ENCODE measurements at regions not wholly inside any gene's neighbourhood (a gene's known extent, or its start where the extent isn't known, plus 50 kb on each side); places are given as distances from the start of the nearest gene placed in this dataset.
"Not testable (repeated sequence)": the region's sequence is repeated elsewhere in the genome, so short reads cannot be mapped to it uniquely, and the experiment has no call there.

- no peak for DNase-seq
- TF ChIP-seq POLR2A (IDR thresholded peaks at IDR 0.05; ENCODE audit: low read length) (no peak), GATA1 (IDR thresholded peaks at IDR 0.05; ENCODE audit: low read depth, low read length) (no peak)
These were observed 78.2 kb downstream of the MSL3 start for GRCh38 chrX:11836284-11836683.

GRCh38 chrX:11837437-11837836 is 79.4 kb downstream of the MSL3 start:
- DNase-seq, result no peak
- no peak for TF ChIP-seq GATA1 (IDR thresholded peaks at IDR 0.05; ENCODE audit: low read depth, low read length)
- no peak for TF ChIP-seq POLR2A (IDR thresholded peaks at IDR 0.05; ENCODE audit: low read length)

- TF ChIP-seq POLR2A (IDR thresholded peaks at IDR 0.05; ENCODE audit: low read length), result no peak
- TF ChIP-seq GATA1 (IDR thresholded peaks at IDR 0.05; ENCODE audit: low read depth, low read length), result no peak
- DNase-seq, result no peak
These were observed 106.1 kb downstream of the MSL3 start for GRCh38 chrX:11864171-11864570.

GRCh38 chrX:11867610-11868345 is 109.7 kb downstream of the MSL3 start:
- no peak for DNase-seq
- TF ChIP-seq GATA1 (IDR thresholded peaks at IDR 0.05; ENCODE audit: low read depth, low read length), result no peak
- no peak for TF ChIP-seq POLR2A (IDR thresholded peaks at IDR 0.05; ENCODE audit: low read length)

- TF ChIP-seq GATA1 (IDR thresholded peaks at IDR 0.05; ENCODE audit: low read depth, low read length) (no peak), POLR2A (IDR thresholded peaks at IDR 0.05; ENCODE audit: low read length) (no peak)
- DNase-seq, result no peak
These were observed 112.8 kb downstream of the MSL3 start for GRCh38 chrX:11870789-11871188.

- peak in 1 of 2 experiments; percentile 0 for DNase-seq
- TF ChIP-seq GATA1 (IDR thresholded peaks at IDR 0.05; ENCODE audit: low read depth, low read length) (no peak), POLR2A (IDR thresholded peaks at IDR 0.05; ENCODE audit: low read length) (no peak)
These were observed 123.6 kb downstream of the MSL3 start for GRCh38 chrX:11881485-11882170.

GRCh38 chrX:11886745-11887144 is 128.7 kb downstream of the MSL3 start:
- no peak for TF ChIP-seq GATA1 (IDR thresholded peaks at IDR 0.05; ENCODE audit: low read depth, low read length)
- TF ChIP-seq POLR2A (IDR thresholded peaks at IDR 0.05; ENCODE audit: low read length), result no peak
- no peak for DNase-seq

GRCh38 chrX:11887175-11887574 is 129.1 kb downstream of the MSL3 start:
- DNase-seq, result no peak
- no peak for TF ChIP-seq GATA1 (IDR thresholded peaks at IDR 0.05; ENCODE audit: low read depth, low read length)
- TF ChIP-seq POLR2A (IDR thresholded peaks at IDR 0.05; ENCODE audit: low read length), result no peak

- no peak for TF ChIP-seq GATA1 (IDR thresholded peaks at IDR 0.05; ENCODE audit: low read depth, low read length)
- no peak for TF ChIP-seq POLR2A (IDR thresholded peaks at IDR 0.05; ENCODE audit: low read length)
- DNase-seq, result no peak
These were observed 130.4 kb downstream of the MSL3 start for GRCh38 chrX:11888421-11888820.

GRCh38 chrX:11889791-11890190 is 131.8 kb downstream of the MSL3 start:
- DNase-seq, result no peak
- TF ChIP-seq GATA1 (IDR thresholded peaks at IDR 0.05; ENCODE audit: low read depth, low read length), result no peak
- no peak for TF ChIP-seq POLR2A (IDR thresholded peaks at IDR 0.05; ENCODE audit: low read length)

- DNase-seq, result no peak
- no peak for TF ChIP-seq POLR2A (IDR thresholded peaks at IDR 0.05; ENCODE audit: low read length)
- TF ChIP-seq GATA1 (IDR thresholded peaks at IDR 0.05; ENCODE audit: low read depth, low read length), result no peak
These were observed 132.9 kb downstream of the MSL3 start for GRCh38 chrX:11890836-11891514.

GRCh38 chrX:11893933-11894710 is 136.1 kb downstream of the MSL3 start:
- TF ChIP-seq POLR2A (IDR thresholded peaks at IDR 0.05; ENCODE audit: low read length), result no peak
- TF ChIP-seq GATA1 (IDR thresholded peaks at IDR 0.05; ENCODE audit: low read depth, low read length), result no peak
- no peak for DNase-seq

- TF ChIP-seq POLR2A (IDR thresholded peaks at IDR 0.05; ENCODE audit: low read length), result no peak
- no peak for DNase-seq
These were observed 141.1 kb downstream of the MSL3 start for GRCh38 chrX:11899091-11899490.

- DNase-seq, result not testable (repeated sequence)
These were observed 147.9 kb downstream of the MSL3 start for GRCh38 chrX:11905933-11906332.

Measured in erythroblast (primary cell).